GM19468 (cell line): ENCODE measurements at regions not wholly inside any gene's neighbourhood (a gene's known extent, or its start where the extent isn't known, plus 50 kb on each side); places are given as distances from the start of the nearest gene placed in this dataset.

ENCODE experiments used
- ATAC-seq: cut with Tn5 transposase; IDR thresholded peaks from one replicate; pipeline ENCODE4 v1.9.1; 2021; ENCODE audit warnings: mild to moderate bottlenecking, moderate library complexity, moderate number of reproducible peaks; ENCODE audit not compliant: unreplicated experiment; ENCODE audit errors: extremely low read depth

DNA sequence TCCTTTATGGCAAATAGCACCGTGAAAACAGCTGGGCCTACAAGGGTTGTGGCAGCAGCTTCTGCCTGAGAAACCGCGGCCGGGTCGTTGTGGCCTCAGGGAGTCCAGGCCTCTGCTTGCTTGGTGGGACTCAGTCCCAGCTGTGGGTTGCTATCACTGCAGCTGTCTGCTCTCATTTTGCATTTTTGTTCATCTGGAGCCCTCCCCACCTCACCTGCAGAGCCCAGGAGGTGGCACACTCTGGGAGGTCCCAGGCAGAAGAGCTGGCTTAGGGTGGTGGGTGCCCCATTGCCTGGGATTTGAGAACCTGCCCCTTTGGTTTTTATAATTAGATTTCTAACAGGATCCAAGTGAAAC is 138.4 kb downstream of the GADD45G start:
- ATAC-seq = no peak

DNA sequence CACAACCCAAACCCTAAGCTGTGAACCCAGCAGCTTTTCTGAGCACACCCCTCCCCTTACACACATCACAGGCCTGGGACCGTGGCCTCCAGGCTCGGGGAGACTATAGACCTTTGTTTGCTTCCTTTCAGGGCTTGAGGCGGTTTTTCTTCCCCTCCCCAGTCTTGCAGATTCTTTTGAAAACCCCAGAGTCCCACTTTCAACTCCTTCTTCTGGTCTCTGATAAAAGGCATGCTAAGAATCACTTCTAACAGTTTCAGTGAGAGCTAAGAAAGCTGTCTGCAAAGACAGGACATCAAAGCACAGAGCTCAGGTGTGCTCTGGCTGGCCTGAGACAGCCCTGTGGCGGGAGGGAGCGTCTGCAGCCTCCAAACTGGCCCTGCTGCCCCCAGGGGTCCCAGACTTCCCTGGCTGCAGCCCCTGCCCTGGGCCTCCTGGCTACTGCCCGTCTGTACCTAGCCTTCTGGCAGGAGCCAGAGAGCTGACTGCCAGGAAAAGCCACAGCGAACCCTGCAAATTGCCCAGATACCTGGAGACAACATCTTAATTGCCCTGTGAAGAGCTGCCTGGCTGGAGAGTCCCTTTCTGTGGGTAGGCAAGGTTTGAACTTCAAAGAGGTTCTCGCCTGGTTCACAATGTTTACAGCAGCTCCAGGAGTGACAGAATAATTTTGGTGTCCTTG is 138.9 kb downstream of the GADD45G start:
- ATAC-seq = no peak

DNA sequence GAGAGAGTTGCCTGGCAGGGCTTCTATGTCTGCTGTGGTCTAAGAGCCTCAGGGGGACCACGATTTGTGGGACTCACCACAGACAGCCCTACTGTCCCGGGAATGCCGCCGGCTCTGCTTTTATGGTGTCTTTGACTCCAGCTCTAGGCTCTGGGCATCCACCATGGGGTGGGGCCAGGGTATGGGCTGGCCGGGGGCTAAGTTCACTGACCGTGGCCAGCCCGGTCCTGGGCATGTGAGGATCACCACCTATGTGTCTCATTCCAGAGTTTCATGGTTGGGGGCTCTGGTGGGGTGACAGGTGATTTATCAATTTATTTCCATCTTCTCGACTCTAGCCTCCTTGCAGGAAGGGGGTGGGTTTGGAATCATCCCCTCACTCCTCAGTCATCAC is 139.4 kb downstream of the GADD45G start:
- ATAC-seq = no peak

DNA sequence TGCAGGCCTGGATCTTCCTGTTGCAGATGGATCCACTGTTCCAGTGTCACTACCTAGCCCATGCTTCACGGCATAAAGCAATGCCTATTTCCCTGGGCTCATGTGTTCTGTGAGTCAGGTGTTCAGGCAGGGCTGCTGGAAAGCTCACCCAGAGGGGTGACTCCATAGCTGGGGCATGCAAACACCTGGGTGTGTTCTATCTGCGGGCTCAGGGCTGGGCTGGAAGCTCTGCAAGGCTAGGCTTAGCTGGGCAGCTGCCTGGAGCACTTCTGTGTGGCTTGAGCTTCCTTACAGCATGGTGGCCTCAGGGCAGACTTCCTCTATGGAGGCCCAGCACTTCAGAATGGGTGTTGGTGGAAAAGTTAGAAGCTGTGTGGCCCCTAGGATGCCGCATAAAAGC is 139.9 kb downstream of the GADD45G start:
- ATAC-seq = no peak

DNA sequence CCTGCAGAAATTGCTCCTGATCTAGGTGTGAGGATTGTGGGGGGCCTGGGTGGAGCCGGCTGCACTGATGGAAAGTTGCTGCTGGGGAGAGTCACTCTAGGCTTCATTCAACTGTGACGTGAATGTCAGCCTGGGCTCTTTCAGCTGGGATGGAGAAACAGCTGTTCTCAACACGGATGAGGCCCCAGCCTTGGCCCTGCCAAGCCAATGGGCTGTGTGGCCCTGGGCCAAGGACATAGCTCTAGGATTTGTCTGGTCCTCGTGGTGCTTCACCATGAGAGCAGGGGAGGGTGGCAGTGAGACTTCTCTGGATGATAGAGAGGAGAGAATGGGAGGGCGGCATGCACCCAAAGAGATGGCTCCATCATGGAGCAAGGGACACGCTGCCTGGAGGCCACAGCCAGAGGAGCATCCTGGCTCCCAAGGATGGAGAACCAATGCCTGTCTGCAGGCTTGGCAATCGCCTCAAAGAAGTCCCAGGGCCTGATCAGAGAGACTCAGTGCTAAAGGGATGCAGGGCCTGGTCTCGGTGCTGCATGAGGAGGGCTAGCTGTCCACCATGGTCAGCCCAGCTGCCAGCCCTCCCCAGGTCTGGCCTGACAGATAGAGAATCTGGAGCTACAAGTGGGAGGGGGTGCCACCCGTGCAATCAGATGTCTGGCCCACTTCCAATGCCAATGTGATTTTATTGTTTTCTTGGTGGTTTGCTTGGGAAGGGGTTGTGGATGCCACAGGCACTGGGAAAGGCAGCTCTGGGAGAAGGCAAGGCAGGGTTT is 141.0 kb downstream of the GADD45G start:
- ATAC-seq = no peak

DNA sequence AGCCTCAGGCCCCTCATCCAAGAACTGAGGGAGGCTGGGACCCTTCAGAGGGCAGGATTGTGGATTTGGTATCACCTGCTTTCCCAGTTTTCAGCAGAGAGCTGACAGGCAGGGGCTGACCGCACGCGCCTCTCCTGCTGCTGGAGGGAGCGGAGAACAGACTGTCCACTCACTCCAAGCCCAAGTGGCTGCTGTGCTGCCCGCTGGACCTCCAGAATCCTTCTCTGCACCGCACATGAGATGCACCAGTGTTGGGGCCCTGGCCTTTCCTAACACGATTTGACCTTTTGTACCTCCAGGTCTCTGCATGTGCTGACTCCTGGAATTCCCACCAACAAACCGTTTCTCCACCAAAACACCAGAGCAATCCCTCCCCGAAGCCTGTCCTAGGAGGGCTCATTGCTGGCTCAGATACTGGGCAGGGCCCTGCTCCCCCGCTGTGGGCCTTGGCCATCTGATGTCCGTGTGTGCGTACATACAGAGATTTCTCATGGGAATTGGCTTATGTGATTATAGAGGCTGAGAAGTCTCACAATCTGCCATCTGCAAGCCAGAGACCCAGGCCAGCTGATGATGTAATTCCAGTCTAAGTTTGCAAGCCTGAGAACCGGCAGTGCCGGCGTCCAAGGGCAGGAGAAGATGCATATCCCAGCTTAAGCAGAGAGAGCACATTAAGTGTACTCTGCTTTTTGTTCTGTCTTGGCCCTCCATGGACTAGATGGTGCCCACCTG is 141.7 kb downstream of the GADD45G start:
- no peak for ATAC-seq

DNA sequence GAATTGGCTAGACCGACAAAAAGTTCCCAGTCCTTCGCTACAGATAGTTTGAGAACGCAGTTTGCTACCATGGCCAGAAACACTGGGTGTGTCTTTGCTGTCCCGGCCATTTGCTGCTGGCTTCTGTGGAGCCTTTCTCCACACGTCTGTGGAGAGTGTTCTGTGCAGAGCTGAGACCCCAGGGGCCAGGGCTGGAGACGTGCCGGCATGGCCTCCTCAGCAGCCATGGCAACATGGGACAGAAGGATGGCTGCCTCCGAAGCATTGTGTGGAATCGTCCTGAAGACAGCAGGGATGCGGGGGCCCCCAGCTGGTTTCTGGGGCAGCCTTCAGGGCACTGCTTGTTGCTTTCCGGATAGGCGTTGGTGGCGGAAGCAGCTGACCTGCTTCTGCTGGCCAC is 142.8 kb downstream of the GADD45G start:
- ATAC-seq = no peak

DNA sequence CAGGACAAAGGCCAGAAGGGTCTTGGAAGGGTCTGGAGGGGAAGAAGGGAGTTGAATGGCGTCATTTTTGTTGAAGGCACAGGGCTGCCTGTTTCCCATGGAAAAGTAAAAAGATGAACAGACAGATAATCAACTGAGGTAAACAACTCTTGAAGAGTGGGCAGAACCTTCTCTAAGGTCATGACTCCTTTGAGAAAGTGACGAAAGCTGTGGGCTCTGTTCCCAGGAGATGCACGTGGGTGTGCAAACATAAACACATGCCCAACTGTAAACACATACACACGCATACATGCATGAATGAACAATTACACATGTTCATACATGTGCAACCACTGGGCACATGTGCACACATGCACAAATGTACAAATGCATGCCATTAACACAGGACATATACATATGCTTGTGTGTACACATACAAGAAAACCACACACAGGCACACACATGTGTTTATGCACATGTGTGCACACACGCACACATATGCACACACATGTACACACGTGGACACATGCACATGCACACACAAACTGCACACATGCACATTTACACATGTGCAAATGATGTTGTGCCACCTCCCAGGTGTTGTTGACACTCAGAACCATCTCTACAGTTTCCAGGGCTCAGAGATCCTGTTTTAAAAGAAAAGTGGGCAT is 143.3 kb downstream of the GADD45G start:
- ATAC-seq = no peak

DNA sequence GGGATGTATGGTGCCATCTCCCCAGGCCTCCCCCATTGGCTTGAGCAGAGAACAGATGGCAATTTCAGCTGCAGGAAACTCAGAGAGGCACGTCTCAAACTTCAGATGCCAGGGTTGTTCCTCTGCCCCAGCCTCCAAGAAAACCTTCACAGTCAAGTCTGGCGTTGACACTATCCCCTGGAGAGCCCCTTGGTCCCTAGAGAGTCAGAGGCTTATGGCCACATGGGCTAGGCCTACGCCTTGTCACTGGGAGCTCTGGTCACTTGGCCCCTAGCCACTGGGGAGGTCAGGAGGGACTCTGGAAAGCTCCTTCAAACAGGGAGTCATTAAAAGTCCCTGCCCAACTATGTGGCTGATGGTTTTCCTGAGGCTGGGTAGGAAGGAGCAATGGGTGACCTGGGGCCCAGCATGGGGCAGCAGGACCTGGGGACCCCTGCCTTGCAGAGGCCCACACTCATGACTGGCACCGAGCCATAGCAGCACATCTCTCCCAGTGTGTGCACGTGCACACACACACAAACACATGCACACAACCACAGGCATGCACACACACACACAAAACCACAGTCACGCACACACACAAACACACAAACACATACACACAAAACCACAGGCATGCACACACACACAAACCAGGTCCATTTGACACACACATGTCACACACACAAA is 144.2 kb downstream of the GADD45G start:
- ATAC-seq = no peak

DNA sequence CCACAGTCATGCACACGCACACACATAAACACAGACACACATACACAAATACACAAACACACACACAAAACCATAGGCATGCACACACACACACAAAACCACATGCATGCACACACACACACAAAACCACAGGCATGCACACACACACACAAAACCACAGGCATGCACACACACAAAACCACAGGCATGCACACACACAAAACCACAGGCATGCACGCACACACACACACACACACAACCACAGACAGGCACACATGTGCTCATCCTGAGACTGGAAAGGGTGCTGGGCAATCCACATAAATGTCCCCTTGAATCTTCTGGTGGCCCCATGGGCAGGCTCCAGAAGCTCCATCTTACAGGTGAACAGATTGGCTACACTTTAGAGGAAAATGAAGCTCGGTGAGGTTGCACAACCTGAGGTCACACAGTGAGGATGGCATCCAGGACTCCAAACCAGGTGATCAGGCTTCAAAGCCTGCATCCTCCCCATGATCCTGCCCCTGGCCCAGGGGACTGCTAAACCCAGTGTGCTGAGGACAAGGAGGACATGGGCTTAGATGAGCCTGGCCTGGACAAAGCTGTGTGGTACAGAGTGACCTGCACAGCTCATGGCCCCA is 144.8 kb downstream of the GADD45G start:
- no peak for ATAC-seq

DNA sequence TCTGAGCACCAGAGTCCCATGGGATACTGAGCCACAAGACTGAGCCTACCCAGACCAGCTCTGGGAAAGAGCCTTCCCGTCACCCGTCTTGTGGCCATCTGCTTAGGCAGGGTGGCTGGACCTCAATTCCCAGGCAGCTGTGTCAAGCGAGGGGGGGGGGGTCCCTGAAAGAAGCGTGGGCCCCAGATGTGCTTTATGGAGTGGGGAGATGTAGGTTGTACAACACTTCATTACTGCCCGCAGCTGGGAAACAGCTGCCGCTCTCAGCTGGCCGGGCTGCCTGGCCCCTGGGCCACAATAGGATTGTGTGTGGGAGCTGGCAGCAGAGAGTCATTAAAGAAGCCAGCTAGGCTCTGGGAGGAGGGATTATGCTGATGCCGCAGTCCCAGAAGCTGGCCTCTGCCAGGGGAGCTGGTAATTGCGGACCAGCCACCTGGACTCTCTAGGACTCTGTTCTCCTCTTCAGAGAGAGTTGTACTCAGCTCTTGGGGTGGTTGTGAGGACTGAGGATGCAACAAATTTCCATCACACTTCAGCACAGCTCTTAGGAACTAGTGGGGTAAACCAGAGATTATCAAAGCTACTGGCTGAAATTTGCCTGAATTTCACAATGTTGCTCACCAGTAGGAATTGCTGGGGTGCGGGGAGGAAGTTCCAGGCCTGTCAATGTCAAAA is 145.4 kb downstream of the GADD45G start:
- ATAC-seq = no peak

DNA sequence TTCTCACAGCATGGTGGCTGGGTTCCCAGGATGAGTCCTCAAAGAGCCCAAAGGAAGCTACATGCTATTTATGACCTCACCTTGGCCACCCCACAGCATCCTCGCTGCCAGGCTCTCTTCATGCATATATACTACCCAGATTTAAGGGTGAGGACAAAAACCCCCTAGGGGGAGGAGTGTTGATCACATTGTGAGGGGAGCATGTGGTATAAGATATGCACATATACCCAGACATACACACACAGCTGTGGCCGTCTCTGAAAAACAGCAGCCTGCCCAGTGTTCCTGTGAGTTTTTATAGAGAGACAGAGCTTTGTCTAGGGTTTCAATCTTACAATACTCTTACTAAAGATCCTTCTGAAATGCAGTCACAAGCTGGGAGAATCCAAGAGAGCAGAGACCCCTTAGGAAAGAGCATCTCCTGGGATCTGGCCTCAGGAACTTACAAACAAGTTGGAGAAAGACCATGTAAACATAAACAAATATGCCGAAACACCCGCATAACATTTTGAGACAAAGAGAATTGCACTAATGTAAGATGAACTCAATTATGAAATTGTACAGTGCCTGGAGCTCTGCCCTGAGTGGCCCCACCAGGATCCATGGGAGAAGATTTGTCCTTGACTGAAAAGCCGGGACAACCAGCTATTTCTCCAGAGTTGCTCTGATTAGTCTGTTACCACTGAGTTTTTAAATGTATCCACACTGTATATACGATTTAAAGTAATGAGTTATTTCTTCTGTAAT is 146.4 kb downstream of the GADD45G start:
- ATAC-seq = no peak

DNA sequence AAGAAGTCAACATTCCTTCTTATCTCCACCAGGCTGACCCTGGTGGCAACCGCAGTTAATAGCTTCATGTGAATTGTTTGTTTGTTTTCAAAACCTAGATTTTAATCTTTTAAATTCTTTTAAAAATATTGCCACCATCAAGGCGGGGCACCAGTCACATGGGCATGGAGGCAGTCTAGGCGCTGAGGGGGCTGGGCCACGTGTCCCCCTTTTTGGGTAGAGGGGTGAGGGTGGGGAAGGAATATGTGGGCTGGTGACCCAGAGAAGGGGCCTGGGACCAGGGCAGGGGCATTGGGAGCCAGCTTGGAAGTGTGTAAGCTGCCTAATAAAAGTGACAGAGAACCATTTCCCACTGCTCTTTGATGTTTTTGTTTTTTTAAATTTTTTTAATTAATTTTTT is 147.3 kb downstream of the GADD45G start:
- ATAC-seq = no peak

DNA sequence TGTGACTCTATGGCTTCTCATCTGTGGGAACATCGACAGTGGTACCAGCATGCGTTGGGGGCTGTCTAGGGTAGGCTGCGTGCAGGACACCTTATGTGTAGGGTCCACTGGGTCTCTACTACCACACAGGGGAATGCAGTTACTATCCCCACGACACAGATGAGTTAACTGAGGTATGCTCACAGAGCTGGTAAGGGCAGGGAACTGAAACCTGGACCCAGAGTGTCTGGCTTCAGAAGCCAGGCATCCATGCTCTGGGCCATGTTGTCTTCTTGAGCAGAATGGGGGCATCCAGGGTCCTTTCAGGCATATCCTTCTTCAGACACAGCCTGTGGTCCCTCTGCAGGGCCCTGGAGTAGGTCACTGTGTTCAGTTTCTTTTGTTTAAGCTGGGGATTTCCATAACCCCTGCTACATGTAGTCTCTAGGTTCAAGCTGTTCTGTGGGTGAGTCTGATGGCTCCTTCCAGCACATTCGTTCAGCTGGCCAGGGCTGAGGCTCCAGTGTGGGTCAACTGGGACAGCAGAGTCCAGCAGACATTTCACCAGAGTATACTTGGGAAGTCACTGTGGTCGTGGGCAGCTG is 148.8 kb downstream of the GADD45G start:
- no peak for ATAC-seq

DNA sequence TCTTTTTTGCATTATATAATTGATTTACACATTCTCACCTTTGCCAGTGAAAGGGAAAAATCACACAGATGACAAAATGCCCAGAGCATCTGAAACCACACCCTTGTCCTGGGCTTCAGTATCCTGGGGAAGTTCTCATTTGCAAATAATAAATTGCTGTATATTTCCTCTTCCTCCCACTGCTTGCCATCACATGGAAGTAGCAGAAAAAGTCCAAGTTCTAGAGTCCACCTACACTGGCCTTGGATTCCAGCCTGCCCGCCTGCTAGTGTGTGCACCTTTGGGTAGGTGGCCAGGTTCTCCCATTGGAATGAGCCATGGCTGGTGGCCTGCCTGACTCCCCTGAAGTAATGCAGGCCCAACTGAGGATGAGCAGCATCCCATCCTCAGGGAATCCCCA is 149.4 kb downstream of the GADD45G start:
- ATAC-seq = no peak

DNA sequence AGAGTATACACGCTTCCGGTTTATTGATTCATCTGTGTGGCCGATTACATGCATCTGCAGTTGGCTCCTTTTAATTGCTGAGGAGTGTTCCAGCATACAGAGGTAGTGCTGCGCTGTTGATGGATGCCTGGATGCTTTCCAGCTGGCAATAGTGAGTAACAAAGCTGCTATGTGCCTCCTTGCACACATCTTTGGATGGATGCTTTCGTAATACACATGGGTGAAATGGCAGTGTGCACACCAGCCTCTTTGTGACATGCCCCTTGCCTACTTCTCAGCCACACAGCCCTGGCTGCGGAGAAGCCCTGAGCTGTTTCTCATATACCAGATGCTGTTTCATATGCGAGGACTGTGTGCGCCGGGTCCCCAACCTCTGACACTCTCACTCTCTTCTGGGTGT is 151.0 kb downstream of the GADD45G start:
- no peak for ATAC-seq

DNA sequence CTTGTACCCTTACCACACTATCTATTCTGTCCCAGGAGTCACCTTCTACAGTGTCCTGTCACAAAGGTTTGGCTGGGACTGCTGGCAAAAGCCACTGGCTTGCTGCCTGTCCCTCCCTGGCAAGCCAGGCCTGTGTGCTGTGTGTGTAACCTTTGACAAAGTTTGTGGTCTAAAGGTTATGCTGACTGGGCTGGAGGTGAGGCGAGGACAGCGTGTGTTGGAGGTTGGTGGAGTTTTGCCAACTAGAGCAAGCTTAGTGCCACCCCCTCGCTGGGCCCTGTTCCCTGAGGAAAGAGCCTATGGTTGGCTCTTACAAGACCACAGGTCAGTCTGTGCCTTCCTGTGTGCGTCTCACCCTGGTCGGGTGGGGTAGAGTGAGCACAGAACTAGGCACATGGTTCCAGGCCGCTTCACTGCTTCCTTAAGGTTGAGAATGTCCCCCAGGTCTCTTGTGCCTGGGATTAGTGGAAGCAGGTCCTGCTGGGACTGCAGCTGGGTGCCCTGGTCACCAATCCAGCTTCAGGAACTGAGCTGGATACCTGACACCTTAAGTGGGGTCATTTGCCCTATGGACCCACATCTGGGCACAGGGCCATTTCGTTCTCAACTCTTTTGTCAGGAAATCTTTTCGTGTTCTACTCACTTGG is 152.2 kb downstream of the GADD45G start:
- no peak for ATAC-seq
